Activated CD4-positive, alpha-beta T cell treated with anti-CD3 and anti-CD28 coated beads for 1 hour (primary cell): ENCODE measurements at regions not wholly inside any gene's neighbourhood (a gene's known extent, or its start where the extent isn't known, plus 50 kb on each side); places are given as distances from the start of the nearest gene placed in this dataset.
A peak's percentile ranks its signal among the peaks of the same experiment; 100 is the strongest.

Experiments used
- DNase-seq: peaks from one replicate; pipeline ENCODE4 v3.0.0-alpha.2; 2020

GRCh38 chr5:8399471-8399870 lies 530.5 kb downstream of the MTRR start:
- DNase-seq = no peak

- no peak for DNase-seq
These were observed 539.3 kb downstream of the MTRR start for GRCh38 chr5:8408258-8408657.

GRCh38 chr5:8410618-8411017 lies 541.7 kb downstream of the MTRR start:
- no peak for DNase-seq

- DNase-seq = no peak
These were observed 545.0 kb downstream of the MTRR start for GRCh38 chr5:8413975-8414374.

GRCh38 chr5:8417316-8418048 lies 548.5 kb downstream of the MTRR start:
- no peak for DNase-seq

- DNase-seq = no peak
These were observed 549.1 kb downstream of the MTRR start for GRCh38 chr5:8418049-8418426.

- no peak for DNase-seq
These were observed 561.1 kb downstream of the MTRR start for GRCh38 chr5:8429778-8430758.

GRCh38 chr5:8434501-8434900 lies 565.6 kb downstream of the MTRR start:
- DNase-seq = no peak

- no peak for DNase-seq
These were observed 568.0 kb downstream of the MTRR start for GRCh38 chr5:8436924-8437323.

- no peak for DNase-seq
These were observed 576.2 kb downstream of the MTRR start for GRCh38 chr5:8445139-8445538.

- DNase-seq = no peak
These were observed 577.2 kb downstream of the MTRR start for GRCh38 chr5:8446179-8446578.

- DNase-seq = no peak
These were observed 587.9 kb downstream of the MTRR start for GRCh38 chr5:8456846-8457186.

GRCh38 chr5:8457187-8458037 lies 588.5 kb downstream of the MTRR start:
- peak; percentile 79 for DNase-seq

GRCh38 chr5:8458038-8458383 lies 589.1 kb downstream of the MTRR start:
- no peak for DNase-seq

GRCh38 chr5:8461543-8461942 lies 592.6 kb downstream of the MTRR start:
- no peak for DNase-seq

GRCh38 chr5:8462565-8462964 lies 593.6 kb downstream of the MTRR start:
- DNase-seq = no peak

GRCh38 chr5:8470489-8470888 lies 601.5 kb downstream of the MTRR start:
- DNase-seq = no peak

- DNase-seq = no peak
These were observed 602.6 kb downstream of the MTRR start for GRCh38 chr5:8471581-8471980.

- DNase-seq = no peak
These were observed 604.1 kb downstream of the MTRR start for GRCh38 chr5:8473016-8473415.

GRCh38 chr5:8473827-8474568 lies 605.0 kb downstream of the MTRR start:
- no peak for DNase-seq

- DNase-seq = no peak
These were observed 605.6 kb downstream of the MTRR start for GRCh38 chr5:8474569-8474930.

- no peak for DNase-seq
These were observed 609.4 kb downstream of the MTRR start for GRCh38 chr5:8478326-8478725.

- DNase-seq = no peak
These were observed 612.1 kb downstream of the MTRR start for GRCh38 chr5:8481007-8481406.
